ENCODE measurements at regions not wholly inside any gene's neighbourhood (a gene's known extent, or its start where the extent isn't known, plus 50 kb on each side); places are given as distances from the start of the nearest gene placed in this dataset.

GRCh38 chr2:177020524-177021119 lies 192.0 kb upstream of the HNRNPA3 start:
- Mint-ChIP-seq H3K4me3 (no peak overlapping the region), H3K27ac (no peak overlapping the region), H3K27me3 (no peaks in the 10 kb centered on the region), H3K4me1 (ENCODE audit: low read depth) (no peaks in the 10 kb centered on the region), H3K36me3 (ENCODE audit: low read depth) (no peaks in the 10 kb centered on the region), H3K9me3 (peaks cover 8% of the 10 kb centered on the region)
- intact Hi-C loops (cut with micrococcal nuclease), result loop anchor here (10.0 kb wide), 1 partner anchor 56 kb away; no protein-coding TSS in a partner anchor

GRCh38 chr2:177021706-177022343 lies 190.8 kb upstream of the HNRNPA3 start:
- Mint-ChIP-seq H3K4me1 (ENCODE audit: low read depth) (no peaks in the 10 kb centered on the region), H3K9me3 (peaks cover 8% of the 10 kb centered on the region), H3K36me3 (ENCODE audit: low read depth) (no peaks in the 10 kb centered on the region), H3K27ac (no peak overlapping the region), H3K4me3 (no peak overlapping the region), H3K27me3 (no peaks in the 10 kb centered on the region)
- intact Hi-C loops (cut with micrococcal nuclease), result loop anchor here (10.0 kb wide), 1 partner anchor 57 kb away; no protein-coding TSS in a partner anchor

GRCh38 chr2:177024765-177025164 lies 187.8 kb upstream of the HNRNPA3 start:
- Mint-ChIP-seq H3K9me3 (peaks cover 8% of the 10 kb centered on the region), H3K4me1 (ENCODE audit: low read depth) (no peaks in the 10 kb centered on the region)
- intact Hi-C loops (cut with micrococcal nuclease), result loop anchor here (10.0 kb wide), 1 partner anchor 60 kb away; no protein-coding TSS in a partner anchor

GRCh38 chr2:177026253-177026652 lies 186.3 kb upstream of the HNRNPA3 start:
- intact Hi-C loops (cut with micrococcal nuclease), result loop anchor here (10.0 kb wide), 1 partner anchor 61 kb away; no protein-coding TSS in a partner anchor

More at GRCh38 chr2:177024765-177025164, 187.8 kb upstream of the HNRNPA3 start:
- Mint-ChIP-seq H3K4me3 (no peak overlapping the region), H3K27me3 (no peaks in the 10 kb centered on the region), H3K36me3 (ENCODE audit: low read depth) (no peaks in the 10 kb centered on the region), H3K27ac (no peak overlapping the region)

GRCh38 chr2:177026956-177027355 lies 185.6 kb upstream of the HNRNPA3 start:
- H3K4me1 Mint-ChIP-seq (ENCODE audit: low read depth), result no peaks in the 10 kb centered on the region
- H3K4me3 Mint-ChIP-seq, result no peak overlapping the region
- H3K36me3 Mint-ChIP-seq (ENCODE audit: low read depth), result no peaks in the 10 kb centered on the region
- H3K27ac Mint-ChIP-seq, result no peak overlapping the region
- intact Hi-C loops (cut with micrococcal nuclease), result loop anchor here (10.0 kb wide), 1 partner anchor 62 kb away; no protein-coding TSS in a partner anchor
- peaks cover 8% of the 10 kb centered on the region for H3K9me3 Mint-ChIP-seq
- H3K27me3 Mint-ChIP-seq, result no peaks in the 10 kb centered on the region

More at GRCh38 chr2:177026253-177026652, 186.3 kb upstream of the HNRNPA3 start:
- H3K36me3 Mint-ChIP-seq (ENCODE audit: low read depth), result no peaks in the 10 kb centered on the region
- no peak overlapping the region for H3K4me3 Mint-ChIP-seq
- H3K9me3 Mint-ChIP-seq, result peaks cover 8% of the 10 kb centered on the region
- no peak overlapping the region for H3K27ac Mint-ChIP-seq
- H3K4me1 Mint-ChIP-seq (ENCODE audit: low read depth), result no peaks in the 10 kb centered on the region
- H3K27me3 Mint-ChIP-seq, result no peaks in the 10 kb centered on the region

GRCh38 chr2:177028296-177028695 lies 184.3 kb upstream of the HNRNPA3 start:
- intact Hi-C loops (cut with micrococcal nuclease), result loop anchor here (10.0 kb wide), 1 partner anchor 63 kb away; no protein-coding TSS in a partner anchor
- Mint-ChIP-seq H3K9me3 (peaks cover 3% of the 10 kb centered on the region), H3K36me3 (ENCODE audit: low read depth) (no peaks in the 10 kb centered on the region), H3K27ac (no peak overlapping the region), H3K4me1 (ENCODE audit: low read depth) (no peaks in the 10 kb centered on the region), H3K27me3 (no peaks in the 10 kb centered on the region), H3K4me3 (no peak overlapping the region)

- intact Hi-C loops (cut with micrococcal nuclease), result loop anchor here (10.0 kb wide), 1 partner anchor 64 kb away; no protein-coding TSS in a partner anchor
- no peaks in the 10 kb centered on the region for H3K27me3 Mint-ChIP-seq
- no peaks in the 10 kb centered on the region for H3K4me1 Mint-ChIP-seq (ENCODE audit: low read depth)
- H3K27ac Mint-ChIP-seq, result no peak overlapping the region
- no peak overlapping the region for H3K4me3 Mint-ChIP-seq
- H3K36me3 Mint-ChIP-seq (ENCODE audit: low read depth), result no peaks in the 10 kb centered on the region
- H3K9me3 Mint-ChIP-seq, result no peaks in the 10 kb centered on the region
Observed at GRCh38 chr2:177029075-177029474, 183.5 kb upstream of the HNRNPA3 start.

GRCh38 chr2:177029501-177029900 lies 183.1 kb upstream of the HNRNPA3 start:
- H3K4me3 Mint-ChIP-seq, result no peak overlapping the region
- H3K27ac Mint-ChIP-seq, result no peak overlapping the region
- no peaks in the 10 kb centered on the region for H3K36me3 Mint-ChIP-seq (ENCODE audit: low read depth)
- no peaks in the 10 kb centered on the region for H3K4me1 Mint-ChIP-seq (ENCODE audit: low read depth)
- intact Hi-C loops (cut with micrococcal nuclease), result loop anchor here (10.0 kb wide), 1 partner anchor 65 kb away; no protein-coding TSS in a partner anchor
- H3K9me3 Mint-ChIP-seq, result no peaks in the 10 kb centered on the region
- H3K27me3 Mint-ChIP-seq, result no peaks in the 10 kb centered on the region

- Mint-ChIP-seq H3K9me3 (no peaks in the 10 kb centered on the region), H3K27ac (no peak overlapping the region), H3K27me3 (no peaks in the 10 kb centered on the region), H3K36me3 (ENCODE audit: low read depth) (no peaks in the 10 kb centered on the region), H3K4me3 (no peak overlapping the region), H3K4me1 (ENCODE audit: low read depth) (no peaks in the 10 kb centered on the region)
- intact Hi-C loops (cut with micrococcal nuclease), result loop anchor here (10.0 kb wide), 1 partner anchor 65 kb away; no protein-coding TSS in a partner anchor
Observed at GRCh38 chr2:177029901-177030300, 182.7 kb upstream of the HNRNPA3 start.

GRCh38 chr2:177030451-177031105 lies 182.0 kb upstream of the HNRNPA3 start:
- Mint-ChIP-seq H3K27me3 (no peaks in the 10 kb centered on the region), H3K27ac (no peak overlapping the region), H3K9me3 (no peaks in the 10 kb centered on the region), H3K4me1 (ENCODE audit: low read depth) (no peaks in the 10 kb centered on the region), H3K36me3 (ENCODE audit: low read depth) (no peaks in the 10 kb centered on the region), H3K4me3 (no peak overlapping the region)
- intact Hi-C loops (cut with micrococcal nuclease), result no loop called here

- H3K27me3 Mint-ChIP-seq, result no peaks in the 10 kb centered on the region
- intact Hi-C loops (cut with micrococcal nuclease), result no loop called here
Observed at GRCh38 chr2:177031438-177032180, 181.0 kb upstream of the HNRNPA3 start.

GRCh38 chr2:177036747-177037146 lies 175.8 kb upstream of the HNRNPA3 start:
- Mint-ChIP-seq H3K4me1 (ENCODE audit: low read depth) (no peaks in the 10 kb centered on the region), H3K27ac (no peak overlapping the region), H3K27me3 (no peaks in the 10 kb centered on the region), H3K4me3 (no peak overlapping the region), H3K36me3 (ENCODE audit: low read depth) (no peaks in the 10 kb centered on the region), H3K9me3 (no peaks in the 10 kb centered on the region)
- intact Hi-C loops (cut with micrococcal nuclease), result loop anchor here (5.0 kb wide), 1 partner anchor 614 kb away; no protein-coding TSS in a partner anchor

More at GRCh38 chr2:177031438-177032180, 181.0 kb upstream of the HNRNPA3 start:
- no peaks in the 10 kb centered on the region for H3K9me3 Mint-ChIP-seq
- no peak overlapping the region for H3K27ac Mint-ChIP-seq
- no peak overlapping the region for H3K4me3 Mint-ChIP-seq
- H3K36me3 Mint-ChIP-seq (ENCODE audit: low read depth), result no peaks in the 10 kb centered on the region
- H3K4me1 Mint-ChIP-seq (ENCODE audit: low read depth), result no peaks in the 10 kb centered on the region

GRCh38 chr2:177037569-177037968 lies 175.0 kb upstream of the HNRNPA3 start:
- no peaks in the 10 kb centered on the region for H3K27me3 Mint-ChIP-seq

More at GRCh38 chr2:177037569-177037968, 175.0 kb upstream of the HNRNPA3 start:
- Mint-ChIP-seq H3K4me3 (no peak overlapping the region), H3K27ac (no peak overlapping the region), H3K4me1 (ENCODE audit: low read depth) (no peaks in the 10 kb centered on the region), H3K36me3 (ENCODE audit: low read depth) (no peaks in the 10 kb centered on the region), H3K9me3 (no peaks in the 10 kb centered on the region)
- intact Hi-C loops (cut with micrococcal nuclease), result loop anchor here (5.0 kb wide), 1 partner anchor 615 kb away; no protein-coding TSS in a partner anchor

Measured in dendritic cell treated with granulocyte-macrophage colony-stimulating factor and Interleukin-4, amounts not matched to agents 40 ng/mL and 50 ng/mL, for 4 days (primary cell).